Large intestine (tissue), 3 donors: ENCODE measurements at regions not wholly inside any gene's neighbourhood (a gene's known extent, or its start where the extent isn't known, plus 50 kb on each side); places are given as distances from the start of the nearest gene placed in this dataset.
"Not testable (repeated sequence)": the region's sequence is repeated elsewhere in the genome, so short reads cannot be mapped to it uniquely, and the experiment has no call there.

Experiments used
- DNase-seq, 2 donors: peaks; one replicate each; pipeline versions ENCODE4 v3.0.0 to v3.0.0-alpha.2; 2013
- H3K27ac ChIP-seq: one replicate; pipeline ENCODE4 v1.5.1; 2013; ENCODE audit warnings: low read length
- H3K27me3 ChIP-seq: 2 replicates; pipeline ENCODE4 v1.6.1; 2013; ENCODE audit warnings: low read length; ENCODE audit not compliant: control insufficient read depth, insufficient read depth
- H3K36me3 ChIP-seq: 2 replicates; pipeline ENCODE4 v1.6.1; 2013; ENCODE audit warnings: low read length; ENCODE audit not compliant: control insufficient read depth, insufficient read depth
- H3K4me1 ChIP-seq: one replicate; pipeline ENCODE4 v1.6.1; 2013; ENCODE audit warnings: low read length; ENCODE audit not compliant: control insufficient read depth, insufficient read depth
- H3K4me3 ChIP-seq: one replicate; pipeline ENCODE4 v1.5.1; 2013; ENCODE audit warnings: low read length
- H3K9me3 ChIP-seq: one replicate; pipeline ENCODE4 v1.6.1; 2013; ENCODE audit warnings: mild to moderate bottlenecking, low read depth, low read length, moderate library complexity; ENCODE audit not compliant: control insufficient read depth
- WGBS: methylation state at CpG from one replicate; pipeline ENCODE4 v1.1.5; 2013; ENCODE audit warnings: low lambda C conversion rate; ENCODE audit not compliant: insufficient coverage; 5-methylcytosine and 5-hydroxymethylcytosine counted together

- Histone ChIP-seq H3K36me3 (no peaks in the 10 kb centered on the region), H3K27ac (no peak overlapping the region), H3K4me3 (no peak overlapping the region), H3K27me3 (no peaks in the 10 kb centered on the region), H3K4me1 (no peaks in the 10 kb centered on the region), H3K9me3 (no peaks in the 10 kb centered on the region)
- no CpG with 5 or more reads among the region's 3 CpGs for WGBS
- DNase-seq, result no peak
Observed at GRCh38 chr3:88704338-88704737, 403.1 kb upstream of the EPHA3 start.

DNA sequence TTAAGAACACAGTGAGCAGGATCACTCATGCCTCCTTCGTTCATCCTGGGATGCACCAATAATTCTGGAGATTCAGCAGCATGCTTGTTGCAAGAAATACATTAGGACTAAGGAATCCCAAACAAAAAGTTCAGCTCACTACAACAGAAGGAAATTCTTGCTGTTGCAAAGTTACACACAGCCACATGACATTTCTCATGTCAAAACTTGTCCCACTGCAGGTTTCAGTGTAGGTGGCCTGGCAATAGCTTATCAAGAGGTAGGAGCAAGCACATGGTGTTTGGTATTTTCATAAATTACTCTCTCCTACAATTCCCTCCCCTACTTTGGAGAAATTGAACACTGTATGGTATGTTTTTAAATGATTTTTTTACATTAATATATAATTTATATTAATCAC, 399.6 kb upstream of the EPHA3 start:
- no CpG with 5 or more reads among the region's 1 CpG for WGBS
- no peak for DNase-seq

DNA sequence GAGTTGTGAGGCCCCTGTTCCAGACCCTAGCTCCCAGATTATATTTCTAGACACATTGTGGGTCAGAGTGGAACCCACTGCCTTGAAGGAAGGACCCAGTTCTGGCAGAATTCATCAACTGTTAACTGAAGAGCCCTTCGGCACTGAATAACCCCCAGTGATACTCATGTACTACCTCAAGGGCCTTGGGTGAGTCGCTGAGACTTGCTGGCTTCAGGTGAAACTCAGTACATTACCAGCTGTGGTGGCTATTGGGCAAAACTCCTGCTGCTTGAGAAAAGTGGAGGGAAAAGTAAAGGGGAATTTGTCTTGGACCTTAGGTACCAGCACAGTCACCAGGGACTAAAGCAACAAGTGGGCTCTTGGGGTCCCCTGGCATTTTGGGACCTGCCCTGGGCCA, 394.9 kb upstream of the EPHA3 start:
- DNase-seq, result no peak
- H3K4me3 ChIP-seq, result no peak overlapping the region
- WGBS, result no CpG with 5 or more reads among the region's 2 CpGs
- H3K27ac ChIP-seq, result no peak overlapping the region
- H3K9me3 ChIP-seq, result no peaks in the 10 kb centered on the region
- no peaks in the 10 kb centered on the region for H3K4me1 ChIP-seq
- H3K27me3 ChIP-seq, result no peaks in the 10 kb centered on the region
- no peaks in the 10 kb centered on the region for H3K36me3 ChIP-seq

More for the DNA sequence above, 399.6 kb upstream of the EPHA3 start:
- no peaks in the 10 kb centered on the region for H3K36me3 ChIP-seq
- no peaks in the 10 kb centered on the region for H3K27me3 ChIP-seq
- no peak overlapping the region for H3K27ac ChIP-seq
- H3K4me1 ChIP-seq, result no peaks in the 10 kb centered on the region
- no peak overlapping the region for H3K4me3 ChIP-seq
- H3K9me3 ChIP-seq, result no peaks in the 10 kb centered on the region

- WGBS, result no CpG with 5 or more reads among the region's 2 CpGs
- DNase-seq, result no peak
Observed at GRCh38 chr3:88713233-88713691, 394.2 kb upstream of the EPHA3 start.

DNA sequence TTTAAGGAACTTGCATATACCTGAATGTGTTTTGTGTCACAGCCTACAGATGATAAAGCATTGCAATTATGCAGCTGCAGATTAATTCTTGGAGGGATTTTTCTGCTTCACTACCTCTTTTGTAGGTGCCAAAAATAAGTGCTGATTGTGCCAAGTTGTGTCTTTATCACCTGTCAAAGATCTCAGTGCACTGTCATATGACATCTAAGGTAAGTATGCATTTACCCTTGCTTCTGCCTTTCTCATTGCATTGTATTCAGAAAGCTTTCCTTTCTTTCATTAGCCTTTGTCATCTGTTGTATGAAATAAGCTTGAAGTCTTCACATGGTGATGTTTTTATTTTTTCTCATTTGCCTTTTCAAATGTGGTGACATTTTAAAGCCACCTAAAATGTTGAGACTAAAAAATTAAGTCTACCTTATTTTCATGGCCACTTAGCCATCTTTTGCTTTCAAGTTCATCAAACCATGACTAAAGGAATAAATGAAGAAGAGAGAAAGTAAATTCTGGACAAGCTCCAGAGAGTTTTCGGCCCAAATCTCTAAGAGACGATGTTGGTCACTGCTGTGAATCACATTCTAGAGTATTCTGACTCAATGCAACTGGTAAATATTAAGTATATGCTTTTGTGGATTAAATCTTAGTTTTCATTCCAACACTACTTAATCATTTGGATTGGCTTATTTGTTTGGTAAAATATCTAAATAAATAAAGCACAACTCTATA, 381.8 kb upstream of the EPHA3 start:
- no CpG with 5 or more reads among the region's 2 CpGs for WGBS
- H3K27me3 ChIP-seq, result no peaks in the 10 kb centered on the region
- no peaks in the 10 kb centered on the region for H3K9me3 ChIP-seq
- no peaks in the 10 kb centered on the region for H3K4me1 ChIP-seq
- H3K27ac ChIP-seq, result no peak overlapping the region
- DNase-seq, result no peak
- no peak overlapping the region for H3K4me3 ChIP-seq
- H3K36me3 ChIP-seq, result no peaks in the 10 kb centered on the region

More at GRCh38 chr3:88713233-88713691, 394.2 kb upstream of the EPHA3 start:
- Histone ChIP-seq H3K9me3 (no peaks in the 10 kb centered on the region), H3K4me1 (no peaks in the 10 kb centered on the region), H3K4me3 (no peak overlapping the region), H3K27ac (no peak overlapping the region), H3K27me3 (no peaks in the 10 kb centered on the region), H3K36me3 (no peaks in the 10 kb centered on the region)

- WGBS, result 100% methylated on average over 1 of the region's 9 CpGs
- Histone ChIP-seq H3K4me3 (no peak overlapping the region), H3K4me1 (no peaks in the 10 kb centered on the region), H3K27ac (no peak overlapping the region), H3K27me3 (no peaks in the 10 kb centered on the region), H3K36me3 (no peaks in the 10 kb centered on the region), H3K9me3 (no peaks in the 10 kb centered on the region)
- no peak for DNase-seq
Observed at GRCh38 chr3:88732186-88732585, 375.2 kb upstream of the EPHA3 start.

DNA sequence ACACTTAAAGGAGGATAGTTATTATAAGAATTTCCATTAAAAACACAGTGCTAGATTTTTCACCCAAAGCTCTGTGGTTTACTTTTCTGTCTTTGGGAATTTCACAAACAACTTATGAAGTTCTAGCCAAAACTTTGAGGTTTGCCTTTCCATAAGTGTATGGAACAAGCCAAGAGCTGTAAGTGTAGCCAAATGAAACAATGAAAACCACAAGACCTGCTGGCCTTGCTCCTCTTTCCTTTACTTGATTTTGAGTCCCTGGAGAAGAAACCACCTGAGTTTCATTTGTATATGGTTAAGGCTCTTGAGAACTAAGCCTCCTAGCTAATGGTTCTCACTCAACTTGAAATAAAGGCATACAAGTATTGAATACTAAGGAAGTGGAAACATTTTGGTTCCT, 365.3 kb upstream of the EPHA3 start:
- Histone ChIP-seq H3K36me3 (no peaks in the 10 kb centered on the region), H3K4me3 (no peak overlapping the region), H3K27me3 (no peaks in the 10 kb centered on the region), H3K27ac (no peak overlapping the region), H3K9me3 (no peaks in the 10 kb centered on the region), H3K4me1 (no peaks in the 10 kb centered on the region)
- DNase-seq, result no peak

DNA sequence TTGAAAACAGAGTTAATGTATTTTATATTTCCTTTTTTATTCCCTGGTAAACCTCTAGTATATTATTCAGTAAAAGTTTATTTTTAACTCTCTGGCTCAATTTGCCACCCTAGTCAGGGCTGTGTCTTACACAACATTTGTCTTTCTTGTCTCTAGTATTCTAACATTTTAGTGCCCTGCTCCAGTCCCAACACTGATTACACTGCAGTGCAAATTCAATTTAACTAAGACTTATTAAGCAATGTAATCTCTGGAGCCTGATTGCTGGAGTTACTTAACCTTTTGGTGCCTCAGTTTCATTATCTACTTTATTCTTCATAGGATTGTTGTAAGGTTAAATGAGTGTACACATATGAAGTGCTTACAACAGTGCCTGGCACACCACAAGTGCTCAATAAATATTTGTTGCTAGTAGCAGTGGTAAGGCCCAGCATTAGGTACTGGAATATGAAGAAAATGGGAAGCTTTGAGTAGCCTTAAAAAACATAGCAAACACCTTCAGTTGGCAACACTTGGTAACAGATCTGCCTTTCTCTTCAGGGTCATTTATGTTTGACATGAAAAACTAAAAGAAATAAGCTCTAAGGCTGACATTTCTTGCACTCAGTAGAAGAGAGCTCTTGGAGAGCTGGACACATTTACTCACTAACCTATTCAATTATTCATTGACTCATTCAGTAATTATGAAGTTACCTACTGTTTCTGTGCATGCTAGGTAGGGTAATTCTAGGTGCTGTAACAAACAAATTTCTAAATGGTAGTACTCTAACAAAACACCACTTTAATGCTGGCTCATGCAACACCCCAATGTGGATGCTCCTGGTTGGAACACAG, 364.5 kb upstream of the EPHA3 start:
- peak; percentile 3 to 27 for DNase-seq
- Histone ChIP-seq H3K9me3 (no peaks in the 10 kb centered on the region), H3K36me3 (no peaks in the 10 kb centered on the region), H3K27me3 (no peaks in the 10 kb centered on the region), H3K4me1 (no peaks in the 10 kb centered on the region), H3K27ac (no peak overlapping the region), H3K4me3 (no peak overlapping the region)

GRCh38 chr3:88744896-88745295, 362.5 kb upstream of the EPHA3 start:
- no peak for DNase-seq
- H3K27me3 ChIP-seq, result no peaks in the 10 kb centered on the region
- H3K4me1 ChIP-seq, result no peaks in the 10 kb centered on the region
- no peak overlapping the region for H3K4me3 ChIP-seq
- H3K9me3 ChIP-seq, result no peaks in the 10 kb centered on the region
- H3K27ac ChIP-seq, result no peak overlapping the region
- WGBS, result 100% methylated on average over 1 of the region's 1 CpG
- H3K36me3 ChIP-seq, result no peaks in the 10 kb centered on the region

DNA sequence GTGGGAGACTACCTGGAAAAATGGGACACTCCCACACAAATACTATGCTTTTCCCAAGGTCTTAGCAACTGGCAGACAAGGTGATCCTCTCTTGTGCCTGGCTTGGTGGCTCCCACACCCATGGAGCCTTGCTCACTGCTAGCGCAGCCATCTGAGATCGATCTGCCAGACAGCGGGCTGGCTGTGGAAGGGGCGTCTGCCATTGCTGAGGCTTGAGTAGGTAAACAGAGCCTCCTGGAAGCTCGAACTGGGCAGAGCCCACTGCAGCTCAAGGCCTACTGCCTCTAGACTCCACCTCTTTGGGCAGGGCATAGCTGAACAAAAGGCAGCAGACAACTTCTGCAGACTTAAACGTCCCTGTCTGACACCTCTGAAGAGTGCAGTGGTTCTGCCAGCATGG, 360.3 kb upstream of the EPHA3 start:
- not testable (repeated sequence) for H3K9me3 ChIP-seq, DNase-seq, H3K27me3 ChIP-seq, H3K27ac ChIP-seq, H3K4me3 ChIP-seq, H3K4me1 ChIP-seq, H3K36me3 ChIP-seq
- no CpG with 5 or more reads among the region's 6 CpGs for WGBS

- Histone ChIP-seq H3K27ac (no peak overlapping the region), H3K36me3 (no peaks in the 10 kb centered on the region), H3K4me3 (no peak overlapping the region), H3K9me3 (no peaks in the 10 kb centered on the region), H3K27me3 (no peaks in the 10 kb centered on the region), H3K4me1 (no peaks in the 10 kb centered on the region)
- no peak for DNase-seq
- WGBS, result no CpG with 5 or more reads among the region's 1 CpG
Observed at GRCh38 chr3:88758676-88759075, 348.7 kb upstream of the EPHA3 start.
